ENCODE measurements at regions not wholly inside any gene's neighbourhood (a gene's known extent, or its start where the extent isn't known, plus 50 kb on each side); places are given as distances from the start of the nearest gene placed in this dataset.

DNA sequence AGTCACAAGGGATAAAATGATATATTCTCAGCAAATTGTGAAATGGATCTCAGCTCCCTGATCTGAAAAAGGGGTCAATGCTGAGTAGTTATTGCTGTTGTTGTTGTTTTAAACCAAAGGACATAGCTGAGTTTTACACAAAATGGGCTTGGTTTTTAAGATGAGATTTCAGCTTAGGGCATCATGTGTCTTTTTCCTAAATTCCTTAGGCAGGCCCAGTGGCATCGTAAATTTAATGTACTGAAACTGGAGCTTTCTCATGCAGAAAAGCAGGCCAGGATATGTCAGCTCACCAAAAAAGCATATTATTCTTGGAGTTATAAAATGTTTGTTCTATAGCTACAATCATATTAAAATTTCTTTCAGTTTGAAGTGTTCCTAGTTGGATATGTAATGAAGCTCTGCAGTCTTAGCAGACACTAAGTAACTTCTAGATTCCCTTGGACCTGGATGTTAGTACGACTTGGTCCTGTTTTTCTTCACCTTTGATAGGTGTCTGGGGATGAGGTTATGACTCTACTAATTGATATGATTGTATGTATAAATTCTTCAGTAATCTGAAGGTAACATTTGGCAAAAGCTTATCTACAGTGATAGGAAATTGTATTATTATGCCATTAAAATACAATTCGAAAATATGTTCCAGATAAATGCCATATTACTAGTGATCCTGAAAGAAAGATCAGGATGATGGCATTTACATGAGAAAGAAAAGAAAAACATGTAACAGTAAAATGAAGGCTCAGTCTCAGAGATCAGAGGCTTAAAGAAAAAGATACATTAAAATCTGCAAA lies 663.3 kb downstream of the RFPL4B start:
- in situ Hi-C loops (cut with MboI; ENCODE audit: low pct_unique_long_range_greater_than_20kb, low sequenced_read_pairs, unreplicated experiment): no loop called here
- no peak for DNase-seq (ENCODE audit: low spot score)
- TF ChIP-seq, protein P1, sequence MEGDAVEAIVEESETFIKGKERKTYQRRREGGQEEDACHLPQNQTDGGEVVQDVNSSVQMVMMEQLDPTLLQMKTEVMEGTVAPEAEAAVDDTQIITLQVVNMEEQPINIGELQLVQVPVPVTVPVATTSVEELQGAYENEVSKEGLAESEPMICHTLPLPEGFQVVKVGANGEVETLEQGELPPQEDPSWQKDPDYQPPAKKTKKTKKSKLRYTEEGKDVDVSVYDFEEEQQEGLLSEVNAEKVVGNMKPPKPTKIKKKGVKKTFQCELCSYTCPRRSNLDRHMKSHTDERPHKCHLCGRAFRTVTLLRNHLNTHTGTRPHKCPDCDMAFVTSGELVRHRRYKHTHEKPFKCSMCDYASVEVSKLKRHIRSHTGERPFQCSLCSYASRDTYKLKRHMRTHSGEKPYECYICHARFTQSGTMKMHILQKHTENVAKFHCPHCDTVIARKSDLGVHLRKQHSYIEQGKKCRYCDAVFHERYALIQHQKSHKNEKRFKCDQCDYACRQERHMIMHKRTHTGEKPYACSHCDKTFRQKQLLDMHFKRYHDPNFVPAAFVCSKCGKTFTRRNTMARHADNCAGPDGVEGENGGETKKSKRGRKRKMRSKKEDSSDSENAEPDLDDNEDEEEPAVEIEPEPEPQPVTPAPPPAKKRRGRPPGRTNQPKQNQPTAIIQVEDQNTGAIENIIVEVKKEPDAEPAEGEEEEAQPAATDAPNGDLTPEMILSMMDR (IDR thresholded peaks at IDR 0.05; ENCODE audit: extremely low read depth, insufficient read depth, missing control alignments): no peak

GRCh38 chr6:113011389-113011788 lies 664.3 kb downstream of the RFPL4B start:
- no peak for DNase-seq (ENCODE audit: low spot score)
- in situ Hi-C loops (cut with MboI; ENCODE audit: low pct_unique_long_range_greater_than_20kb, low sequenced_read_pairs, unreplicated experiment): no loop called here
- TF ChIP-seq, protein P1 (IDR thresholded peaks at IDR 0.05; ENCODE audit: extremely low read depth, insufficient read depth, missing control alignments): no peak

DNA sequence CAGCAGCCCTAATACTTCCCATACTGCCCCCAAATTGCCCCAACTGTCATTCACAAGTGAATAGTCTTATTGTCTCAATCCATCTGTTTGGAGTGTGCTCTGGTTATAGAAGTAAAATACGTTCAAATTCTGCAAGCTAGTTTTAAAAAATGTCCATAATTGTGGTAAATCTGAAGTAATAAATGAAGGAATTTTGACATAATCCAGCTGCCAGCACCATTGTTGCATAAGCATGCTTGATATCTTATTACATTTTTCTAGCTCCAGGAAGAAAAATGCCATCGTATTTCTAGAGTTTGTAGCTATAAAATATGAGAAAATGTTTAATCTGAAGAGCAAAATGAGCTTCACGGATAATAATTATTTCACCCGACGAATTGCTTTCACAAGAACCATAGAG lies 664.7 kb downstream of the RFPL4B start:
- TF ChIP-seq, protein P1 (IDR thresholded peaks at IDR 0.05; ENCODE audit: extremely low read depth, insufficient read depth, missing control alignments): no peak
- in situ Hi-C loops (cut with MboI; ENCODE audit: low pct_unique_long_range_greater_than_20kb, low sequenced_read_pairs, unreplicated experiment): no loop called here
- no peak for DNase-seq (ENCODE audit: low spot score)

GRCh38 chr6:113015249-113015648 lies 668.1 kb downstream of the RFPL4B start:
- TF ChIP-seq, protein P1 (IDR thresholded peaks at IDR 0.05; ENCODE audit: extremely low read depth, insufficient read depth, missing control alignments): no peak
- in situ Hi-C loops (cut with MboI; ENCODE audit: low pct_unique_long_range_greater_than_20kb, low sequenced_read_pairs, unreplicated experiment): no loop called here
- no peak for DNase-seq (ENCODE audit: low spot score)

DNA sequence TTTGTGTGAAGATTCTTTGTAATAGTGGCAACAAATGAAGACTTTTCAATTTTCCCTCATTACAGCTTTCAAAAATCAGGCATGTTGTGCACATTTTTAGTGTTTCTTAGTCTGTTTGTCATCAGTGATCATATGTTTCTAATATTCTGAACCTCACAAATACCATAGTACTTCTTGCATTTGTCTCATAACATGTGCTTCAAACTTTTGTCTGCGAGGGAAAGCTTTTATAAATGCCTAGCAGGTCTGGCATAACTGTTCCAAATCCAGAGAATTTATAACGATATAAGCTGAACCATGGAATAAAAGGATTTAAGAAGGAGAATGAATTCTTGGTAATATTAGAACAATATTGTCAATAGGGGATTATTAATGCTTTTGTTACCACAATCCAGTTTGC lies 670.2 kb downstream of the RFPL4B start:
- TF ChIP-seq, protein P1 (IDR thresholded peaks at IDR 0.05; ENCODE audit: extremely low read depth, insufficient read depth, missing control alignments): no peak
- DNase-seq (ENCODE audit: low spot score): no peak
- in situ Hi-C loops (cut with MboI; ENCODE audit: low pct_unique_long_range_greater_than_20kb, low sequenced_read_pairs, unreplicated experiment): no loop called here

- TF ChIP-seq, protein P1 (IDR thresholded peaks at IDR 0.05; ENCODE audit: extremely low read depth, insufficient read depth, missing control alignments): no peak
- DNase-seq (ENCODE audit: low spot score): no peak
- in situ Hi-C loops (cut with MboI; ENCODE audit: low pct_unique_long_range_greater_than_20kb, low sequenced_read_pairs, unreplicated experiment): no loop called here
These were observed 671.4 kb downstream of the RFPL4B start for GRCh38 chr6:113018351-113019151.
